ENCODE measurements at regions not wholly inside any gene's neighbourhood (a gene's known extent, or its start where the extent isn't known, plus 50 kb on each side); places are given as distances from the start of the nearest gene placed in this dataset.
A peak's percentile ranks its signal among the peaks of the same experiment; 100 is the strongest.

DNA sequence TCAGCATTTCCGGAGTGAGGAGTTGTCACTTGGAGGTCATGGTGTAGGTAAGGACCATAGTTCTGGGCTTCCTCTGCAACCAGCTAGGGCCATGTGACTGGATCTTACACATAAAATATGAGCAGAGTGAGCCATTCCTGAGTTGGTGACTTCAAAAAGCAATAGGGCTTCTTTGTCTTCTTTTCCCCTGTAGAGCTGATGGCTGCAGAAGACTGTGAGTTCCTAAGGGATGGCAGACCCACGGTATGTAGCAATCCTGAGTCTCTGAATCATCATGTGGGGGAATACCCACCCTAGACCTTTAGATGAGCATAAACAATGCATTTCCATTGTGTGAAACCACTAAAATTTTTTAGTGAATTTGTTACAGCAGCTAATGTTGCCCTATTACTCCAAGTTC lies 151.1 kb upstream of the TBX3 start:
- WGBS (ENCODE audit: insufficient coverage) = 60% methylated on average over 1 of the region's 2 CpGs
- H3K27me3 ChIP-seq (ENCODE audit: control insufficient read depth in 2 of 2, insufficient read depth in 2 of 2, low read length in 2 of 2) = no peaks in the 10 kb centered on the region

DNA sequence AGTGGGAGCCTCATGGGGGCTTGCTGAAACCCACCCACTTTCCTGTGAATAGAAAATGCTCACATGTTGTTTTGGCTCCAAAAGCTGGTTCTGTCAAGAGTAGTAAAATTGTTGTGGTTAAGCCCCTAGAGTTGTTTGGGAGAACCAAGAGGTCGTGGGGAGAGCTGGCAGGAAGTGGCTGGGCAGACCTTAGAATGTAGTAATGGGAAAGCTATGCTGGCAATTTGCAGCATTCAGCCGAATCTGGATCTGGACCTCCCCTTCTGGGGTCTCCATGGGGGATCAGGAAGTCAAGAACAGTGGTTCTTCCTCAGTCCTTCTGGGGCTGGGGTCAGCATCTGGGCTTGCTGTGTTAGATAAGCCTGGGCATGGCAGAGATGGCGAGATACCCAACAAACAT lies 150.6 kb upstream of the TBX3 start:
- TF ChIP-seq, protein P1, sequence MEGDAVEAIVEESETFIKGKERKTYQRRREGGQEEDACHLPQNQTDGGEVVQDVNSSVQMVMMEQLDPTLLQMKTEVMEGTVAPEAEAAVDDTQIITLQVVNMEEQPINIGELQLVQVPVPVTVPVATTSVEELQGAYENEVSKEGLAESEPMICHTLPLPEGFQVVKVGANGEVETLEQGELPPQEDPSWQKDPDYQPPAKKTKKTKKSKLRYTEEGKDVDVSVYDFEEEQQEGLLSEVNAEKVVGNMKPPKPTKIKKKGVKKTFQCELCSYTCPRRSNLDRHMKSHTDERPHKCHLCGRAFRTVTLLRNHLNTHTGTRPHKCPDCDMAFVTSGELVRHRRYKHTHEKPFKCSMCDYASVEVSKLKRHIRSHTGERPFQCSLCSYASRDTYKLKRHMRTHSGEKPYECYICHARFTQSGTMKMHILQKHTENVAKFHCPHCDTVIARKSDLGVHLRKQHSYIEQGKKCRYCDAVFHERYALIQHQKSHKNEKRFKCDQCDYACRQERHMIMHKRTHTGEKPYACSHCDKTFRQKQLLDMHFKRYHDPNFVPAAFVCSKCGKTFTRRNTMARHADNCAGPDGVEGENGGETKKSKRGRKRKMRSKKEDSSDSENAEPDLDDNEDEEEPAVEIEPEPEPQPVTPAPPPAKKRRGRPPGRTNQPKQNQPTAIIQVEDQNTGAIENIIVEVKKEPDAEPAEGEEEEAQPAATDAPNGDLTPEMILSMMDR (IDR thresholded peaks at IDR 0.05) = no peak
- H3K4me1 ChIP-seq (ENCODE audit: control insufficient read depth in 1 of 2, insufficient read depth in 2 of 2, low read length in 2 of 2) = no peaks in the 10 kb centered on the region
- Mint-ChIP-seq H3K36me3 (peaks cover 0 to 2% of the 10 kb centered on the region in 2 donors), H3K4me3 (no peak overlapping the region), H3K27ac (peak overlapping the region in 1 of 7 donors; percentile 21), H3K9me3 (peaks cover 4 to 14% (median 9%) of the 10 kb centered on the region in 7 donors), H3K4me1 (no peaks in the 10 kb centered on the region), H3K27me3 (ENCODE audit: low read depth in 3 of 3) (peaks cover 0 to 2% (median 1%) of the 10 kb centered on the region in 3 donors)
- no peaks in the 10 kb centered on the region for H3K36me3 ChIP-seq (replicated peaks in 1 of 2; ENCODE audit: control insufficient read depth in 1 of 2, insufficient read depth in 2 of 2, low read length in 2 of 2)
- WGBS (ENCODE audit: insufficient coverage) = 33% methylated on average over 3 of the region's 3 CpGs
- H3K9ac ChIP-seq (ENCODE audit: insufficient read depth, low read length, poor library complexity, severe bottlenecking) = no peak overlapping the region
- no peak overlapping the region for H2AFZ ChIP-seq (ENCODE audit: insufficient read depth, low read depth, low read length, poor library complexity, severe bottlenecking)
- H3K79me2 ChIP-seq (ENCODE audit: insufficient read depth, low read length) = no peaks in the 10 kb centered on the region
- intact Hi-C loops (cut with micrococcal nuclease) = no loop called here
- H3K9me3 ChIP-seq (replicated peaks in 1 of 2; ENCODE audit: control insufficient read depth in 1 of 2, insufficient read depth in 1 of 2, low read length in 2 of 2) = peaks cover 0 to 9% of the 10 kb centered on the region in 2 donors
- H4K20me1 ChIP-seq (ENCODE audit: insufficient read depth, low read length) = no peaks in the 10 kb centered on the region
- H3K27me3 ChIP-seq (ENCODE audit: control insufficient read depth in 2 of 2, insufficient read depth in 2 of 2, low read length in 2 of 2) = no peaks in the 10 kb centered on the region
- no peak overlapping the region for H3K27ac ChIP-seq (ENCODE audit: low read depth in 1 of 2, low read length in 2 of 2)
- H3K4me2 ChIP-seq (replicated peaks; ENCODE audit: extremely low read depth, low read length, poor library complexity, severe bottlenecking) = no peak overlapping the region
- H3K4me3 ChIP-seq (replicated peaks in 1 of 3; ENCODE audit: low read depth in 2 of 3, low read length in 3 of 3) = no peak overlapping the region
- DNase-seq = no peak

More for the DNA sequence above, 151.1 kb upstream of the TBX3 start:
- H4K20me1 ChIP-seq (ENCODE audit: insufficient read depth, low read length) = no peaks in the 10 kb centered on the region
- DNase-seq = peak in 1 of 3 donors; percentile 66
- H3K4me2 ChIP-seq (replicated peaks; ENCODE audit: extremely low read depth, low read length, poor library complexity, severe bottlenecking) = no peak overlapping the region
- H3K9me3 ChIP-seq (replicated peaks in 1 of 2; ENCODE audit: control insufficient read depth in 1 of 2, insufficient read depth in 1 of 2, low read length in 2 of 2) = peaks cover 0 to 9% of the 10 kb centered on the region in 2 donors
- H3K27ac Mint-ChIP-seq = no peak overlapping the region
- H3K79me2 ChIP-seq (ENCODE audit: insufficient read depth, low read length) = no peaks in the 10 kb centered on the region
- no peak overlapping the region for H3K9ac ChIP-seq (ENCODE audit: insufficient read depth, low read length, poor library complexity, severe bottlenecking)
- no peaks in the 10 kb centered on the region for H3K4me1 Mint-ChIP-seq
- intact Hi-C loops (cut with micrococcal nuclease) = no loop called here
- peaks cover 0 to 2% of the 10 kb centered on the region in 2 donors for H3K36me3 Mint-ChIP-seq
- TF ChIP-seq, protein P1 (IDR thresholded peaks at IDR 0.05) = no peak
- H3K4me3 ChIP-seq (replicated peaks in 1 of 3; ENCODE audit: low read depth in 2 of 3, low read length in 3 of 3) = no peak overlapping the region
- no peaks in the 10 kb centered on the region for H3K4me1 ChIP-seq (ENCODE audit: control insufficient read depth in 1 of 2, insufficient read depth in 2 of 2, low read length in 2 of 2)
- no peak overlapping the region for H3K27ac ChIP-seq (ENCODE audit: low read depth in 1 of 2, low read length in 2 of 2)
- peaks cover 4 to 14% (median 9%) of the 10 kb centered on the region in 7 donors for H3K9me3 Mint-ChIP-seq
- no peaks in the 10 kb centered on the region for H3K36me3 ChIP-seq (replicated peaks in 1 of 2; ENCODE audit: control insufficient read depth in 1 of 2, insufficient read depth in 2 of 2, low read length in 2 of 2)
- peaks cover 0 to 2% (median 1%) of the 10 kb centered on the region in 3 donors for H3K27me3 Mint-ChIP-seq (ENCODE audit: low read depth in 3 of 3)
- no peak overlapping the region for H2AFZ ChIP-seq (ENCODE audit: insufficient read depth, low read depth, low read length, poor library complexity, severe bottlenecking)
- no peak overlapping the region for H3K4me3 Mint-ChIP-seq
